HepG2 (cell line): ENCODE measurements at regions not wholly inside any gene's neighbourhood (a gene's known extent, or its start where the extent isn't known, plus 50 kb on each side); places are given as distances from the start of the nearest gene placed in this dataset.

Experiments used
- CTCF ChIP-seq: sonication (generic); formaldehyde crosslinking; IDR thresholded peaks from 2 replicates; pipeline ENCODE4 v1.5.0; 2020; ENCODE audit warnings: mild to moderate bottlenecking, missing genetic modification reagents, moderate library complexity
- HMG20B ChIP-seq: conservative IDR thresholded peaks from 2 replicates; pipeline ENCODE4 v1.6.1; 2016; ENCODE audit warnings: missing genetic modification reagents, missing compliant biosample characterization
- PATZ1 ChIP-seq: sonication (generic); formaldehyde crosslinking; IDR thresholded peaks from 2 replicates; pipeline ENCODE4 v1.4.0; 2020; ENCODE audit warnings: missing genetic modification reagents
- SMAD1 ChIP-seq: sonication (generic); formaldehyde crosslinking; IDR thresholded peaks from 2 replicates; pipeline ENCODE4 v1.4.0; 2020; ENCODE audit warnings: missing genetic modification reagents, low read depth, mild to moderate bottlenecking, borderline replicate concordance
- SP1 ChIP-seq, 2 experiments: fragments of 450-650 bp in 1 of 2; sonication (generic) in 1 of 2; formaldehyde crosslinking in 1 of 2; IDR thresholded peaks; 2 replicates each; pipeline versions ENCODE4 v1.4.0 to v1.6.1; 2016 to 2020; ENCODE audit warnings: missing genetic modification reagents in 1 of 2
- TARDBP ChIP-seq: sonication (generic); formaldehyde crosslinking; IDR thresholded peaks from 2 replicates; pipeline ENCODE4 v1.8.0; 2022; ENCODE audit warnings: mild to moderate bottlenecking, missing genetic modification reagents
- ZEB1 ChIP-seq: IDR thresholded peaks from 2 replicates; pipeline ENCODE4 v1.6.1; 2012; ENCODE audit warnings: mild to moderate bottlenecking, low read depth, inconsistent platforms; ENCODE audit not compliant: insufficient replicate concordance
- ZNF282 ChIP-seq: fragments of 450-650 bp; IDR thresholded peaks from 2 replicates; pipeline ENCODE4 v1.6.1; 2018; ENCODE audit not compliant: partially characterized antibody
- ZNF318 ChIP-seq: sonication (generic); formaldehyde crosslinking; IDR thresholded peaks from 2 replicates; pipeline ENCODE4 v1.4.0; 2020; ENCODE audit warnings: mild to moderate bottlenecking, missing genetic modification reagents
- ZNF460 ChIP-seq: sonication (generic); formaldehyde crosslinking; IDR thresholded peaks from 2 replicates; pipeline ENCODE4 v1.5.1; 2020; ENCODE audit warnings: missing genetic modification reagents, mild to moderate bottlenecking, borderline replicate concordance
- ZNF850 ChIP-seq: sonication (generic); formaldehyde crosslinking; conservative IDR thresholded peaks from 2 replicates; pipeline ENCODE4 v1.9.0; 2021; ENCODE audit warnings: mild to moderate bottlenecking, missing genetic modification reagents
- ZZZ3 ChIP-seq: sonication (generic); formaldehyde crosslinking; IDR thresholded peaks from 2 replicates; pipeline ENCODE4 v1.4.0; 2020; ENCODE audit warnings: missing genetic modification reagents, mild to moderate bottlenecking, borderline replicate concordance

GRCh38 chr3:17825298-17825697 lies 82.9 kb upstream of the TBC1D5 start:
- no peak for TF ChIP-seq PATZ1 (CRISPR knock-in tag)
- no peak for TF ChIP-seq ZNF282
- TF ChIP-seq ZEB1, result no peak
- no peak for TF ChIP-seq SP1 (IDR thresholded peaks at IDR 0.05)
- no peak for TF ChIP-seq SP1 (CRISPR knock-in tag; IDR thresholded peaks at IDR 0.05)
- TF ChIP-seq SMAD1, result no peak
- no peak for TF ChIP-seq CTCF (CRISPR knock-in tag)
- TF ChIP-seq ZNF318 (CRISPR knock-in tag), result no peak
- no peak for TF ChIP-seq ZZZ3 (CRISPR knock-in tag)
- TF ChIP-seq ZNF460 (CRISPR knock-in tag), result no peak
- no peak for TF ChIP-seq HMG20B (CRISPR knock-in tag)
- no peak for TF ChIP-seq ZNF850 (CRISPR knock-in tag)
- no peak for TF ChIP-seq TARDBP (CRISPR knock-in tag)
